GM12874 (cell line): ENCODE measurements at regions not wholly inside any gene's neighbourhood (a gene's known extent, or its start where the extent isn't known, plus 50 kb on each side); places are given as distances from the start of the nearest gene placed in this dataset.

Experiments used
- TF ChIP-seq, protein P1 (sequence below): IDR thresholded peaks from 2 replicates; pipeline ENCODE4 v1.5.1; 2011; ENCODE audit warnings: low read depth, mild to moderate bottlenecking, control low read depth, low read length, moderate library complexity; ENCODE audit not compliant: insufficient read depth

GRCh38 chr5:2366816-2367215, 384.7 kb downstream of the IRX2 start:
- TF ChIP-seq, protein P1, sequence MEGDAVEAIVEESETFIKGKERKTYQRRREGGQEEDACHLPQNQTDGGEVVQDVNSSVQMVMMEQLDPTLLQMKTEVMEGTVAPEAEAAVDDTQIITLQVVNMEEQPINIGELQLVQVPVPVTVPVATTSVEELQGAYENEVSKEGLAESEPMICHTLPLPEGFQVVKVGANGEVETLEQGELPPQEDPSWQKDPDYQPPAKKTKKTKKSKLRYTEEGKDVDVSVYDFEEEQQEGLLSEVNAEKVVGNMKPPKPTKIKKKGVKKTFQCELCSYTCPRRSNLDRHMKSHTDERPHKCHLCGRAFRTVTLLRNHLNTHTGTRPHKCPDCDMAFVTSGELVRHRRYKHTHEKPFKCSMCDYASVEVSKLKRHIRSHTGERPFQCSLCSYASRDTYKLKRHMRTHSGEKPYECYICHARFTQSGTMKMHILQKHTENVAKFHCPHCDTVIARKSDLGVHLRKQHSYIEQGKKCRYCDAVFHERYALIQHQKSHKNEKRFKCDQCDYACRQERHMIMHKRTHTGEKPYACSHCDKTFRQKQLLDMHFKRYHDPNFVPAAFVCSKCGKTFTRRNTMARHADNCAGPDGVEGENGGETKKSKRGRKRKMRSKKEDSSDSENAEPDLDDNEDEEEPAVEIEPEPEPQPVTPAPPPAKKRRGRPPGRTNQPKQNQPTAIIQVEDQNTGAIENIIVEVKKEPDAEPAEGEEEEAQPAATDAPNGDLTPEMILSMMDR: no peak

DNA sequence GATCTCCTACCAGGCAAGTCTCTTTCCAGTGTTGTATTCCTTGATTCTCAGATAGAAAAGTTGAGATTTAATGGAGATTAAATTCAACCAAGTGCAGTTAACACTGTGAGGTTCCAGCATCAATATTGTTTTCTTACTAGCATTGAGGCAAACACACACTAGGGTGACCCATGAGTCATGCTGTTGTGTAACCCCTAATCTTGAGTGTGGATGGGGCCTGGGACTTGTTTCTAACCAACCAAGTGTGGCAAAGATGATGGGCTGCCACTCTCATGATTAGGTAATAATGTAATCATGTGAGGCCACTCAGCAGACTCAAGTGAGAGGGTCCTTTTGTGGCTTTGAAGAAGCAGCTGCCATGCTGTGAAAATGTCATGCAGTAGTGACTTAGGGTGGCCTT, 394.2 kb downstream of the IRX2 start:
- TF ChIP-seq, protein P1: no peak

- TF ChIP-seq, protein P1: no peak
These were observed 395.6 kb downstream of the IRX2 start for GRCh38 chr5:2355859-2356258.

GRCh38 chr5:2353871-2354440, 397.5 kb downstream of the IRX2 start:
- TF ChIP-seq, protein P1: no peak

DNA sequence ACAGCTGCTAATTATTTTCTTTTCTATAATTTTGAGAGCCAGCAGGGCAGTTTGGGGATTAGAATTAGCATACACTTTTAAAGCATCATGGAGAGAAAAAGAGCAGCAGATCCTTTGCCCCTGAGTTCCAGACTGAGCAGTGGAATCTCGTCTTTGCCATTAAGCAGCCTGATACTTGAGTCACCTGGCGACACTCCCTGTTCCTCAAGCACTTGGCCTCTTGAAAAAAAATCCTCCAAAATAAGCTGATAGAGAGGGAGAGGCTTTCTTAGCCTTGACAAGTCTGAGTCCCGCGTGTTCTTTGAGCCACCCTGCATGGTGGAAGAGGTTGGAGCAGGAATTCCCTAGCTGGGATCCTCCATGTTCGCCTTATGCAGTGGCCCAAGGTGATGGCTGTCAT, 398.3 kb downstream of the IRX2 start:
- TF ChIP-seq, protein P1: no peak

DNA sequence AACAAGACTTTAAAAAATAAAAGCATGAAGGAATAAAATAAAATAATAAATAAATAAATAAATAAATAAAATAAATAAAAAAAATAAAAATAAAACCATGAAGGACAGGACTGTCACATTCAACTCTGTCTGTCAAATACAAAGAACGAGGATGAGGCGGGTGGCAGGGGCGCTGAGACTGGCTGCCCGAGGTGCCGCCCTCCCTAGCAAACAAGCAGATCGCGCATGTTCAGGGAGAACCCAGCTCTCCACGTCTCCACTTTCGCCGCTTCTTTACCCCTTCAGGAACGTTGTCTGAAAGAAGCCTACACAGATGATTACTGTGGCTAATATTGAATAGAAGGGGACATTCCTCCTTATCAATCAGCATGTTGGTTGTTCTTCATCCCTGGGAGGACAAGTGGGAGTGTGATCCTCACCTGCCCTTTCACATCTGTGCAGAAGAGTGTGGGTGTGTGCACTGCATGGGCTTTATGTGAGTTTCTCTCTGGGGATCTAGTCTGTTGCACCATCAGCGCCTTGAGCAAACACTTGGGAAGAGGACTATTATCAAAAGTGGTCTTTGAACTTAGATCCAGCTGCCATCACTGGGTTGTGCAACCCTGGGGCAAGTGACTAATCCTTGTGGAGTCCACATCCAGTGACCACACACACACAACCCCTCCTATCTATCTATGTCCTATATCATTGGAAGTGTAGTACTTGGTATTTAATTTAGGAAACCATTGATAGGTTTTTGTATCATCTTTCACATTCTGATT, 399.2 kb downstream of the IRX2 start:
- TF ChIP-seq, protein P1: no peak

DNA sequence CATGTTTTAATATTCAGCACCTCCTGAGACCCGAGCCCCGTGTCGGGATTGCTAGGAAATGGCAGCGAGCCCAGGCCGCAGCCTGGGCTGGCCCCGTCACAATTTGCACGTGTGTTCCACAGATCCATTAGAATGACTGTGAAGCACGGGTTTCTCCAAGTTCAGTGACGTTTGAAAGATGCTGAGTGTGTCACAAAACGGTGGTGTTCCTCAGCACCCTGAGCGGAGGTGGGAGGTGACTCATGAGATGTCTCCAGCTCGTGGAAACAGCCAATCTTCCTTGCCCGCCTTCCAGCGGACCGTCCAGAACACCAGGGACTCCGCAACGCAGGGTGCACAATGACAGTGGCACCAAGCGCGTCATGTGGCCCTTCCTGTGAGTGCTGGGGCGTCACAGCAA, 412.8 kb downstream of the IRX2 start:
- TF ChIP-seq, protein P1: no peak
